Caco-2 (cell line): ENCODE measurements at regions not wholly inside any gene's neighbourhood (a gene's known extent, or its start where the extent isn't known, plus 50 kb on each side); places are given as distances from the start of the nearest gene placed in this dataset.

Experiments
- BruUV-seq: library from RNA; stranded (reverse); fragments of 400-500 nt; replicated peaks from 2 replicates; lab custom pipeline; 2021; lab: Mats Ljungman, UMichigan
- CTCF ChIA-PET: fragments of 300-600 bp; sonication (Branson Sonifier 250); formaldehyde crosslinking; loops from one replicate; lab custom pipeline; 2022; ENCODE audit warnings: antibody characterized with exemption; lab: Charles Lee
- POLR2A ChIA-PET: fragments of 300-600 bp; sonication (Branson Sonifier 250); formaldehyde crosslinking; loops from one replicate; lab custom pipeline; 2022; ENCODE audit warnings: antibody characterized with exemption; lab: Charles Lee
- DNase-seq, 2 experiments: peaks; one replicate each; pipeline versions ENCODE4 v3.0.0 to v3.0.0-alpha.2; 2020 to 2022
- H3K27me3 ChIP-seq: replicated peaks from 2 replicates; pipeline ENCODE4 v1.6.0; 2011; ENCODE audit warnings: low read length; ENCODE audit not compliant: control insufficient read depth, insufficient read depth
- H3K36me3 ChIP-seq: 2 replicates; pipeline ENCODE4 v1.5.1; 2011; ENCODE audit warnings: low read length; ENCODE audit not compliant: control insufficient read depth, insufficient read depth
- H3K4me1 ChIP-seq: fragments of 250-450 bp; sonication (Bioruptor Pico); 2 replicates; pipeline ENCODE4 v1.5.1; 2020; ENCODE audit warnings: mild to moderate bottlenecking
- H3K4me3 ChIP-seq: 2 replicates; pipeline ENCODE4 v1.5.1; 2011; ENCODE audit warnings: low read depth, mild to moderate bottlenecking, control low read depth, low read length
- H3K9me3 ChIP-seq: fragments of 250-450 bp; sonication (Bioruptor Pico); 2 replicates; pipeline ENCODE4 v1.5.1; 2020; ENCODE audit warnings: mild to moderate bottlenecking, moderate library complexity
- H3K27ac Mint-ChIP-seq: one replicate; pipeline ENCODE4 v1.8.0; 2022; ENCODE audit warnings: mixed read lengths; ENCODE audit not compliant: unreplicated experiment
- H3K27me3 Mint-ChIP-seq: one replicate; pipeline ENCODE4 v1.8.0; 2022; ENCODE audit warnings: mixed read lengths; ENCODE audit not compliant: insufficient read depth, unreplicated experiment
- H3K36me3 Mint-ChIP-seq: one replicate; pipeline ENCODE4 v1.8.0; 2022; ENCODE audit warnings: mild to moderate bottlenecking, mixed read lengths; ENCODE audit not compliant: insufficient read depth, unreplicated experiment
- H3K4me1 Mint-ChIP-seq: one replicate; pipeline ENCODE4 v1.8.0; 2022; ENCODE audit warnings: low read depth, mixed read lengths; ENCODE audit not compliant: unreplicated experiment
- H3K4me3 Mint-ChIP-seq: one replicate; pipeline ENCODE4 v1.8.0; 2022; ENCODE audit warnings: mild to moderate bottlenecking, moderate library complexity, mixed read lengths; ENCODE audit not compliant: unreplicated experiment
- H3K9me3 Mint-ChIP-seq: one replicate; pipeline ENCODE4 v1.8.0; 2022; ENCODE audit warnings: mixed read lengths; ENCODE audit not compliant: unreplicated experiment
- intact Hi-C: fragments of 100-400 bp; cut with micrococcal nuclease; formaldehyde crosslinking; loops from one replicate; pipeline ENCODE4 v1.10.0; 2022; ENCODE audit not compliant: unreplicated experiment
- TF ChIP-seq, protein P1 (sequence below), 2 experiments: fragments of 200-600 bp in 1 of 2; IDR thresholded peaks; 1 replicate in 1 of 2; 2 replicates in 1 of 2; pipeline versions ENCODE4 v1.5.1 to v1.8.0; 2011 to 2022; ENCODE audit warnings: antibody characterized with exemption in 1 of 2, control low read depth in 1 of 2, inconsistent platforms in 1 of 2, low read depth in 1 of 2, low read length in 1 of 2, mild to moderate bottlenecking in 1 of 2, moderate library complexity in 1 of 2; ENCODE audit not compliant: insufficient read depth in 1 of 2, severe bottlenecking in 1 of 2, unreplicated experiment in 1 of 2

DNA sequence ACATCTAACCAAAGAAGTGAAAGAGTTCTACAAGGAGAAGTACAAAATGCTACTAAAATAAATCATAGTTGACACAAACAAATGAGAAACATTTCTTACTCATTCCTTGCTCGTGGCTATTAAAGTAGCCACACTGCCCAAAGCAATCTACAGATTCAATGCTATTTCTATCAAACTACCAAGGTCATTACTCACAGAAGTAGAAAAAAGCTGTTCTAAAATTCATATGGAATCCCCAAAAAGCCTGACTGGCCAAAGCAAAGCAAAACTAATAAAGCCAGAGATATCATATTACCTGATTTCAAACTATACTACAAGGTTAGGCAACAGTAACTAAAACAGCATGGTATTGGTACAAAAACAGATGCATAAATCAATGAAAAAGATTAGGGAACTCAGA is 305.6 kb downstream of the RPAP3 start:
- H3K36me3 ChIP-seq, result no peaks in the 10 kb centered on the region
- ChIA-PET CTCF (interaction anchor here (0.6 kb wide), 1 partner anchor 142 kb away, joined by 3 read pairs; no protein-coding TSS in a partner anchor), POLR2A (no interaction called here)
- intact Hi-C loops, result no loop called here
- Mint-ChIP-seq H3K27me3 (no peaks in the 10 kb centered on the region), H3K9me3 (peaks cover 30% of the 10 kb centered on the region), H3K27ac (no peak overlapping the region), H3K36me3 (no peaks in the 10 kb centered on the region), H3K4me1 (no peaks in the 10 kb centered on the region), H3K4me3 (no peak overlapping the region)
- BruUV-seq, result no TSS peak
- no peak for DNase-seq
- no peaks in the 10 kb centered on the region for H3K4me1 ChIP-seq
- H3K27me3 ChIP-seq, result no peaks in the 10 kb centered on the region
- peaks cover 17% of the 10 kb centered on the region; the same call in 1 of the 2 replicates for H3K9me3 ChIP-seq
- TF ChIP-seq, protein P1, sequence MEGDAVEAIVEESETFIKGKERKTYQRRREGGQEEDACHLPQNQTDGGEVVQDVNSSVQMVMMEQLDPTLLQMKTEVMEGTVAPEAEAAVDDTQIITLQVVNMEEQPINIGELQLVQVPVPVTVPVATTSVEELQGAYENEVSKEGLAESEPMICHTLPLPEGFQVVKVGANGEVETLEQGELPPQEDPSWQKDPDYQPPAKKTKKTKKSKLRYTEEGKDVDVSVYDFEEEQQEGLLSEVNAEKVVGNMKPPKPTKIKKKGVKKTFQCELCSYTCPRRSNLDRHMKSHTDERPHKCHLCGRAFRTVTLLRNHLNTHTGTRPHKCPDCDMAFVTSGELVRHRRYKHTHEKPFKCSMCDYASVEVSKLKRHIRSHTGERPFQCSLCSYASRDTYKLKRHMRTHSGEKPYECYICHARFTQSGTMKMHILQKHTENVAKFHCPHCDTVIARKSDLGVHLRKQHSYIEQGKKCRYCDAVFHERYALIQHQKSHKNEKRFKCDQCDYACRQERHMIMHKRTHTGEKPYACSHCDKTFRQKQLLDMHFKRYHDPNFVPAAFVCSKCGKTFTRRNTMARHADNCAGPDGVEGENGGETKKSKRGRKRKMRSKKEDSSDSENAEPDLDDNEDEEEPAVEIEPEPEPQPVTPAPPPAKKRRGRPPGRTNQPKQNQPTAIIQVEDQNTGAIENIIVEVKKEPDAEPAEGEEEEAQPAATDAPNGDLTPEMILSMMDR (IDR thresholded peaks at IDR 0.05; ENCODE audit: insufficient read depth in 1 of 2, low read depth in 1 of 2, low read length in 1 of 2, severe bottlenecking in 1 of 2, unreplicated experiment in 1 of 2), result no peak
- no peak overlapping the region for H3K4me3 ChIP-seq

DNA sequence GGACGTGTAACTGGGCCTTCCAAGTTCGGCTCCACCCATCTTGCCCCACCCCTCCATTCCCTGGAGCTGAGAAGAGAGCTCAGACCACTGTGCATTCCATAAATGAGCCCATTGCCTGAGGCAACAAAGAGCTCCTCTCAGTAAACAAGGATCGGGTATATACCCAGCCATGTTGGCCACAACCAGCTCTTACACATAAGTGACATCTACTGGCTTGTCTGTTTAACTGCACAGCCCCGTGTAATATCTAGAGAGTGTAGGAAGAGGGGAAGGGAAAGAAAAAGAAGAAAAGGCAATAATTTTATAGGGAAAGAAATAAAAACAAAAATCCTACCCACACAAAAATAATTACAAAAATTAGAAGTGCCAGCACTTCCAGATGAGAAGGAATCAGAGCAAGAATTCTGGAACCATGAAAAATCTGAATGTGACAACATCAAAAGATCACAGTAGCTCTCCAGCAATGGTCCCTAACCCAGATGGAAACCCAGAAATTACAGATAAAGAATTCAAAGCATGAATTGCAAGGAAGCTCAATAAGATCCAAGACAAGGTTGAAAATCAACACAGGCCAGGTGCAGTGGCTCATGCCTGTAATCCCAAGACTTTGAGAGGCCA is 308.1 kb downstream of the RPAP3 start:
- intact Hi-C loops, result loop anchor here (1.0 to 2.0 kb wide), 3 partner anchors 90 to 365 kb away; partner anchors contain the start of genes AMIGO2 and PCED1B
- POLR2A ChIA-PET, result no interaction called here
- Histone ChIP-seq H3K9me3 (peaks cover 17% of the 10 kb centered on the region; the same call in 1 of the 2 replicates), H3K4me1 (peaks cover 9% of the 10 kb centered on the region; the same call in 1 of the 2 replicates), H3K36me3 (no peaks in the 10 kb centered on the region), H3K27me3 (no peaks in the 10 kb centered on the region), H3K4me3 (no peak overlapping the region)
- CTCF ChIA-PET, result interaction anchor here (0.6 to 2.3 kb wide), 9 partner anchors 14 to 365 kb away, joined by 3 to 31 read pairs (median 5); partner anchors contain the start of genes AMIGO2 and PCED1B
- BruUV-seq, result no TSS peak
- H3K4me3 Mint-ChIP-seq, result no peak overlapping the region
- peaks cover 30% of the 10 kb centered on the region for H3K9me3 Mint-ChIP-seq
- no peaks in the 10 kb centered on the region for H3K27me3 Mint-ChIP-seq
- TF ChIP-seq, protein P1 (IDR thresholded peaks at IDR 0.05; ENCODE audit: insufficient read depth in 1 of 2, low read depth in 1 of 2, low read length in 1 of 2, severe bottlenecking in 1 of 2, unreplicated experiment in 1 of 2), result peak; percentile 43 to 51
- no peaks in the 10 kb centered on the region for H3K4me1 Mint-ChIP-seq
- peak; percentile 66 to 74 for DNase-seq
- H3K36me3 Mint-ChIP-seq, result no peaks in the 10 kb centered on the region
- H3K27ac Mint-ChIP-seq, result no peak overlapping the region

DNA sequence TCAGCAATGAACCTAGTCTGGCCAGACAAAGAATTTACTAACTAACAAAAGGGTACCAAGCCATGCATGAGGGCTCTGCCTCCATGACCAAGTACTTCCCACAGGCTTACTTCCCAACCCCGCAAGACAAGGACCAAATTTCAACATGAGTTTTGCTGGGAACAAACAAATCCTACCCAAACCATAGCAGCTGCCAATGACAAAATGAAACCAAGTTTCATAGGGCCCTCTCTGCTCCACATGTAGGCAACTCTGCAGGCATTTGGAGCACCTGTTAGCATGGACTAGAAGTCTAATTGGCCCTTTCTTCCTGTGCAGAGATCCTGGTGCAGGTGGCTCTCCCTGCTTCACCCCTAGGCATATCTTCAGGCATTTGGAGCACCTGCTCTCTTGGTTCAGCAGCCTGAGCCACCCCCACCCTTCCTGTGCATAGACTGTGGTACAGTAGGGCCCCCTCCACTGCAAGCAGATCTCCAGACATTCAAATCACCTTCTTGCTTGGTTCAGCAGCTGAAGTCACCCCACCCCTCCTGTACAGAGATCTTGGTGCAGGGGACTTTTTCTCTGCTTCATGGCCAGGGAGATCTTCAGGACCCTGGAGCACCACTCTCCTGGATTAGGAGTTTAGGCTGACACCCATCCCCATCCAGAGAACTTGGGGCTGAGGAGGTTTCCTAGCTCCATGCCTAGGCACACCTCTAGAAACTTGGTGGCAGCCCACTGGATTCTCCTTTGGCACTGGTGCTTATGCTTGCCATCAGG is 308.7 kb downstream of the RPAP3 start:
- no peaks in the 10 kb centered on the region for H3K36me3 Mint-ChIP-seq
- Histone ChIP-seq H3K36me3 (no peaks in the 10 kb centered on the region), H3K4me3 (no peak overlapping the region), H3K9me3 (peaks cover 17% of the 10 kb centered on the region; the same call in 1 of the 2 replicates), H3K4me1 (peaks cover 9% of the 10 kb centered on the region; the same call in 1 of the 2 replicates), H3K27me3 (no peaks in the 10 kb centered on the region)
- H3K4me1 Mint-ChIP-seq, result no peaks in the 10 kb centered on the region
- no peak for DNase-seq
- ChIA-PET POLR2A (no interaction called here), CTCF (interaction anchor here (0.6 to 2.3 kb wide), 9 partner anchors 13 to 364 kb away, joined by 3 to 31 read pairs (median 5); partner anchors contain the start of genes AMIGO2 and PCED1B)
- TF ChIP-seq, protein P1 (IDR thresholded peaks at IDR 0.05; ENCODE audit: insufficient read depth in 1 of 2, low read depth in 1 of 2, low read length in 1 of 2, severe bottlenecking in 1 of 2, unreplicated experiment in 1 of 2), result no peak
- H3K27me3 Mint-ChIP-seq, result no peaks in the 10 kb centered on the region
- no TSS peak for BruUV-seq
- no peak overlapping the region for H3K27ac Mint-ChIP-seq
- H3K9me3 Mint-ChIP-seq, result peaks cover 30% of the 10 kb centered on the region
- intact Hi-C loops, result loop anchor here (1.0 to 2.0 kb wide), 3 partner anchors 90 to 365 kb away; partner anchors contain the start of genes AMIGO2 and PCED1B
- H3K4me3 Mint-ChIP-seq, result no peak overlapping the region
